ENCODE measurements at regions not wholly inside any gene's neighbourhood (a gene's known extent, or its start where the extent isn't known, plus 50 kb on each side); places are given as distances from the start of the nearest gene placed in this dataset.

GRCh38 chr14:65827520-65827919 is 415.0 kb downstream of the FUT8 start:
- no peak overlapping the region for H3K27ac ChIP-seq (ENCODE audit: low read depth in 1 of 3, low read length in 2 of 3)

DNA sequence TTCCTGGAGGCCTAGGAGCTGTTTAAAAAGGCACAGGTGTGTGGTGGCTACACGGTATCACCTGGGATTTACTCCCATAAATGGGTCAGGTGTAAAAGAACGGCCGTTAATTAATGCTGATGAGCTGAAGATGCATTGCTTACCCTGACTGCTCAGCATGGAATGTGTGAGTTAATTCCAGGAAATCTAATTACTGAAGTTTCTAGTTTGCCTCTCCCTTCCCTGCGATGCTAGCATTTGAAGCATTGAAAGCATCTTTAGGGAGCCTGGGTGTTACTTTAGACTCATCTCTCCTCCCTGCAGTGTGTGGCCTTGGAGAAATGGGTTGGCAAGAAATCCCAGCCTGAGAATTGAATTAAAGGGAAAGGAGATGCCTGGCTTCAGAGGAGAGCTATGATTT is 415.9 kb downstream of the FUT8 start:
- WGBS, 3 donors, result 70 to 75% (median 72%) methylated on average over 4 of the region's 4 CpGs
- FAIRE-seq (no peak), DNase-seq (no peak)
- no peaks in the 10 kb centered on the region for H3K36me3 ChIP-seq (ENCODE audit: control insufficient read depth in 3 of 3, insufficient read depth in 2 of 3, low read depth in 1 of 3, low read length in 3 of 3)
- no peak overlapping the region for H3K4me3 ChIP-seq (ENCODE audit: low read depth in 1 of 3, low read length in 3 of 3)
- H3K9me3 ChIP-seq (ENCODE audit: control insufficient read depth in 2 of 2, insufficient read depth in 1 of 2, low read depth in 1 of 2, low read length in 1 of 2), result no peaks in the 10 kb centered on the region
- peaks cover 0 to 2% (median 0%) of the 10 kb centered on the region in 3 donors for H3K4me1 ChIP-seq (ENCODE audit: control insufficient read depth in 3 of 3, insufficient read depth in 2 of 3, low read depth in 1 of 3, low read length in 2 of 3)
- no peak overlapping the region for H3K27ac ChIP-seq (ENCODE audit: low read depth in 1 of 3, low read length in 2 of 3)
- H3K27me3 ChIP-seq (ENCODE audit: control insufficient read depth in 3 of 3, insufficient read depth in 3 of 3, low read length in 3 of 3), result peaks cover 0 to 4% (median 0%) of the 10 kb centered on the region in 3 donors

More at GRCh38 chr14:65827520-65827919, 415.0 kb downstream of the FUT8 start:
- Histone ChIP-seq H3K4me1 (ENCODE audit: control insufficient read depth in 3 of 3, insufficient read depth in 2 of 3, low read depth in 1 of 3, low read length in 2 of 3) (no peaks in the 10 kb centered on the region), H3K27me3 (ENCODE audit: control insufficient read depth in 3 of 3, insufficient read depth in 3 of 3, low read length in 3 of 3) (peaks cover 0 to 4% (median 0%) of the 10 kb centered on the region in 3 donors), H3K36me3 (ENCODE audit: control insufficient read depth in 3 of 3, insufficient read depth in 2 of 3, low read depth in 1 of 3, low read length in 3 of 3) (no peaks in the 10 kb centered on the region), H3K9me3 (ENCODE audit: control insufficient read depth in 2 of 2, insufficient read depth in 1 of 2, low read depth in 1 of 2, low read length in 1 of 2) (no peaks in the 10 kb centered on the region), H3K4me3 (ENCODE audit: low read depth in 1 of 3, low read length in 3 of 3) (no peak overlapping the region)
- FAIRE-seq (no peak), DNase-seq (no peak)
- WGBS, 3 donors, result 73 to 86% (median 79%) methylated on average over 6 of the region's 6 CpGs

DNA sequence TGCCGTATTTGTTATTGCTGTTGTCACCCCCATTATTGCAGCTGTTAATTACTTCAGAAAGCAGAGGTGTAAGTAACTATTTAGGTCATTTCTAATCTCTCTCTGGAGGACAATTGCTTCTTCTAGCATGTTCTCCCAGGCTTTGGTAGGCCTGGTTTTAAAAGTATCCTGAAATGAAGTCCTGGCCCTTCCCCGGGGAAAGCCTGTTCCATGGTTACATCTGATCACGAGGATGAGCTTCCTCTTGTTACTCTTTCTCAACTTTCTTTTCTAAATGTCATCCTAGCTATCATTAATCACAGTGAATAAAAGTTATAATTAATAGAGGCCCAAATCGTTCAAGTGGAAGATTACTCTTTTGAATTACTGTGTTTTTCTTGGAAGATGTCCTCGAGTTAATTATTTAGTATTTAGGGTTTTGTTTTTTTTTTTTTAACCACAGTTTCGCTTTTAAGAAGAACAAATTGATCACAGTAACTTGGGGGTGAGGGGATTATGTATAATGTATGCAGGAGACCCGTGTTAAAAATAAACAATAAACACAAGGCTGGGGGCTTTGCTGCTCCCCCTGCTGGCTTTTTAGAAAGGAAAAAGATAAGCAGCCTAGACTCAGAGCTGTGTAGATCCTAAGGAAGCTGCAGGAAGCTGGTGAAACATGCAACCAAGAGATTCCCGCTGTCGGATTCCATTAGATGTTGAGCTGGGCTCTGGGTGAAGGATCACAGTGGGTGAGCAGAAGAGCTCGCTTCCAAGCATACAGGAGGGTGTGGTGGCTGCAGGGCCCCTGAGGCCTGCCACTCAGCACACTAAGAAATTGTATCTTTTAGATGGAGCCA is 420.1 kb downstream of the FUT8 start:
- DNase-seq (no peak), FAIRE-seq (no peak)
- Histone ChIP-seq H3K4me3 (ENCODE audit: low read depth in 1 of 3, low read length in 3 of 3) (no peak overlapping the region), H3K27ac (ENCODE audit: low read depth in 1 of 3, low read length in 2 of 3) (no peak overlapping the region), H3K9me3 (ENCODE audit: control insufficient read depth in 2 of 2, insufficient read depth in 1 of 2, low read depth in 1 of 2, low read length in 1 of 2) (no peaks in the 10 kb centered on the region), H3K27me3 (ENCODE audit: control insufficient read depth in 3 of 3, insufficient read depth in 3 of 3, low read length in 3 of 3) (peaks cover 0 to 4% (median 0%) of the 10 kb centered on the region in 3 donors), H3K4me1 (ENCODE audit: control insufficient read depth in 3 of 3, insufficient read depth in 2 of 3, low read depth in 1 of 3, low read length in 2 of 3) (peaks cover 0 to 2% (median 0%) of the 10 kb centered on the region in 3 donors), H3K36me3 (ENCODE audit: control insufficient read depth in 3 of 3, insufficient read depth in 2 of 3, low read depth in 1 of 3, low read length in 3 of 3) (no peaks in the 10 kb centered on the region)
- 36 to 44% (median 43%) methylated on average over 10 of the region's 10 CpGs for WGBS, 3 donors

GRCh38 chr14:65833267-65833880 is 420.8 kb downstream of the FUT8 start:
- Histone ChIP-seq H3K27ac (ENCODE audit: low read depth in 1 of 3, low read length in 2 of 3) (no peak overlapping the region), H3K36me3 (ENCODE audit: control insufficient read depth in 3 of 3, insufficient read depth in 2 of 3, low read depth in 1 of 3, low read length in 3 of 3) (no peaks in the 10 kb centered on the region), H3K4me3 (ENCODE audit: low read depth in 1 of 3, low read length in 3 of 3) (no peak overlapping the region), H3K4me1 (ENCODE audit: control insufficient read depth in 3 of 3, insufficient read depth in 2 of 3, low read depth in 1 of 3, low read length in 2 of 3) (peaks cover 0 to 2% (median 0%) of the 10 kb centered on the region in 3 donors), H3K9me3 (ENCODE audit: control insufficient read depth in 2 of 2, insufficient read depth in 1 of 2, low read depth in 1 of 2, low read length in 1 of 2) (no peaks in the 10 kb centered on the region), H3K27me3 (ENCODE audit: control insufficient read depth in 3 of 3, insufficient read depth in 3 of 3, low read length in 3 of 3) (no peaks in the 10 kb centered on the region)
- no peak for DNase-seq
- FAIRE-seq, result no peak
- 87 to 92% (median 89%) methylated on average over 11 of the region's 11 CpGs for WGBS, 3 donors

DNA sequence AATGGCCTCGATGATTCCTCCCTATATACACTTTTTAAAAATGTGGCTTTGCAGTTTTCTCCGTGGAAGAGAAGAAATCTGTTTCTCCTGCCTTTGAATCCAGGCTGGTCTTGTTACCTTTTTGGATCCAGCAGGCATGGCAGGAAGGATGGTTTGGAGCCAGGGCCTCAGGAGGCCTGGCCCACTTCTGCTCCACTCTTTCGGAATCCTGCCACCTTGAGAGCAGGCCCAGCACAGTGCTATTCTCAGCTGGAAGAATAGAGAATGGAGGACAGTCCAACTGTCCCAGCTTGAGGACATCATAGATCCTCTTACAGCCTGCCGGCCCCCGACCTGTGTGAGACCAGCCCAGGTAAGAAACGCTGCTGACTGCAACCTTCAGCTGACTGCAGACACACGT is 421.5 kb downstream of the FUT8 start:
- no peak for DNase-seq
- FAIRE-seq, result no peak

DNA sequence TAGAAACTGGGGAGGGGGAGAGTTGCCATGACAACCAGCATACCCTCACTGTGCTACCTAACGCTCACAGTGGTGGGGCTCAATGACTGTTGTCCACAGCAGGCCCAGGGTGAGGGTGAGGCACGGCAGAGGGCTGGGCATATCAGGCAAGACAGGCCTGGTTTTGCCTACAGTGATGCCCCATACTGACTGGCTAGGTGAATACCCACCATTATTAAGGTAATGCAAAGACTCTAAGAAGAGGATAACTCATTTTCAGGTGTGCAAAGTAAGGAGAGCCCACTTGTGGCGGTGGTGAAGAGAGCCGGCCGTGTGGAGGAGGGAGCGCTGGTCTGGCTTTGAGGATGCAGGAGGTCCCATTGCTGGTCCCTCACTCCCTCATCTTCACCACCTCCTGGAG is 422.3 kb downstream of the FUT8 start:
- Histone ChIP-seq H3K36me3 (ENCODE audit: control insufficient read depth in 3 of 3, insufficient read depth in 2 of 3, low read depth in 1 of 3, low read length in 3 of 3) (no peaks in the 10 kb centered on the region), H3K4me1 (ENCODE audit: control insufficient read depth in 3 of 3, insufficient read depth in 2 of 3, low read depth in 1 of 3, low read length in 2 of 3) (peaks cover 0 to 2% (median 0%) of the 10 kb centered on the region in 3 donors), H3K9me3 (ENCODE audit: control insufficient read depth in 2 of 2, insufficient read depth in 1 of 2, low read depth in 1 of 2, low read length in 1 of 2) (no peaks in the 10 kb centered on the region), H3K4me3 (ENCODE audit: low read depth in 1 of 3, low read length in 3 of 3) (no peak overlapping the region), H3K27me3 (ENCODE audit: control insufficient read depth in 3 of 3, insufficient read depth in 3 of 3, low read length in 3 of 3) (no peaks in the 10 kb centered on the region), H3K27ac (ENCODE audit: low read depth in 1 of 3, low read length in 2 of 3) (no peak overlapping the region)
- DNase-seq (no peak), FAIRE-seq (no peak)
- 93 to 95% (median 93%) methylated on average over 6 of the region's 6 CpGs for WGBS, 3 donors

More for the DNA sequence above, 421.5 kb downstream of the FUT8 start:
- 85 to 95% (median 94%) methylated on average over 7 of the region's 7 CpGs for WGBS, 3 donors
- Histone ChIP-seq H3K4me1 (ENCODE audit: control insufficient read depth in 3 of 3, insufficient read depth in 2 of 3, low read depth in 1 of 3, low read length in 2 of 3) (peaks cover 0 to 2% (median 0%) of the 10 kb centered on the region in 3 donors), H3K27me3 (ENCODE audit: control insufficient read depth in 3 of 3, insufficient read depth in 3 of 3, low read length in 3 of 3) (no peaks in the 10 kb centered on the region), H3K4me3 (ENCODE audit: low read depth in 1 of 3, low read length in 3 of 3) (no peak overlapping the region), H3K36me3 (ENCODE audit: control insufficient read depth in 3 of 3, insufficient read depth in 2 of 3, low read depth in 1 of 3, low read length in 3 of 3) (no peaks in the 10 kb centered on the region), H3K9me3 (ENCODE audit: control insufficient read depth in 2 of 2, insufficient read depth in 1 of 2, low read depth in 1 of 2, low read length in 1 of 2) (no peaks in the 10 kb centered on the region), H3K27ac (ENCODE audit: low read depth in 1 of 3, low read length in 2 of 3) (no peak overlapping the region)

DNA sequence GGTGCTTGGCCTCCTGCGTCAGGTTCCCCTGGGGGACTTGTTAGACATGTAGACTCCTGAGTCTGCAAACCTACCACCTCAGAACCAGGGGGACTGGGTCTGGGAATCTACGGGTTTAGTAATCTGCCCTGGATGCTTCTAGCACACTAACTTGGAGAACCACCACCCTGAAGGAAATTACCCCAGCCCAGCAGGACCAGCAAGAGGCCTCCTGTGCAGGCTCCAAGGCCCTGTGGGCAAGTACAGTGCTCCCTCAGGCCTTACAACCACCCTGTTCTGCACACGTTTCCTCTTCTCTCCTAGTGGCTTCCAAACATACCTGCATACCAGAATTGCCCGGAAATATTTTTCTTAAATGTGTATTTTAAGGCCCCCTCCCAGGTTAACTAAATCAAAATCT is 423.0 kb downstream of the FUT8 start:
- Histone ChIP-seq H3K9me3 (ENCODE audit: control insufficient read depth in 2 of 2, insufficient read depth in 1 of 2, low read depth in 1 of 2, low read length in 1 of 2) (no peaks in the 10 kb centered on the region), H3K36me3 (ENCODE audit: control insufficient read depth in 3 of 3, insufficient read depth in 2 of 3, low read depth in 1 of 3, low read length in 3 of 3) (no peaks in the 10 kb centered on the region), H3K4me1 (ENCODE audit: control insufficient read depth in 3 of 3, insufficient read depth in 2 of 3, low read depth in 1 of 3, low read length in 2 of 3) (peaks cover 0 to 2% (median 0%) of the 10 kb centered on the region in 3 donors), H3K4me3 (ENCODE audit: low read depth in 1 of 3, low read length in 3 of 3) (no peak overlapping the region), H3K27me3 (ENCODE audit: control insufficient read depth in 3 of 3, insufficient read depth in 3 of 3, low read length in 3 of 3) (no peaks in the 10 kb centered on the region), H3K27ac (ENCODE audit: low read depth in 1 of 3, low read length in 2 of 3) (no peak overlapping the region)
- no peak for FAIRE-seq
- 96 to 99% (median 97%) methylated on average over 4 of the region's 4 CpGs for WGBS, 3 donors
- no peak for DNase-seq

- no peaks in the 10 kb centered on the region for H3K4me1 ChIP-seq (ENCODE audit: control insufficient read depth in 3 of 3, insufficient read depth in 2 of 3, low read depth in 1 of 3, low read length in 2 of 3)
- DNase-seq (no peak), FAIRE-seq (no peak)
- H3K36me3 ChIP-seq (ENCODE audit: control insufficient read depth in 3 of 3, insufficient read depth in 2 of 3, low read depth in 1 of 3, low read length in 3 of 3), result no peaks in the 10 kb centered on the region
- no peaks in the 10 kb centered on the region for H3K9me3 ChIP-seq (ENCODE audit: control insufficient read depth in 2 of 2, insufficient read depth in 1 of 2, low read depth in 1 of 2, low read length in 1 of 2)
- 83 to 91% (median 84%) methylated on average over 5 of the region's 5 CpGs for WGBS, 3 donors
- H3K27ac ChIP-seq (ENCODE audit: low read depth in 1 of 3, low read length in 2 of 3), result no peak overlapping the region
- no peaks in the 10 kb centered on the region for H3K27me3 ChIP-seq (ENCODE audit: control insufficient read depth in 3 of 3, insufficient read depth in 3 of 3, low read length in 3 of 3)
- H3K4me3 ChIP-seq (ENCODE audit: low read depth in 1 of 3, low read length in 3 of 3), result no peak overlapping the region
Measured at GRCh38 chr14:65838565-65838964, 426.0 kb downstream of the FUT8 start.
